ENCODE measurements at regions not wholly inside any gene's neighbourhood (a gene's known extent, or its start where the extent isn't known, plus 50 kb on each side); places are given as distances from the start of the nearest gene placed in this dataset.
"Not testable (repeated sequence)": the region's sequence is repeated elsewhere in the genome, so short reads cannot be mapped to it uniquely, and the experiment has no call there.

DNA sequence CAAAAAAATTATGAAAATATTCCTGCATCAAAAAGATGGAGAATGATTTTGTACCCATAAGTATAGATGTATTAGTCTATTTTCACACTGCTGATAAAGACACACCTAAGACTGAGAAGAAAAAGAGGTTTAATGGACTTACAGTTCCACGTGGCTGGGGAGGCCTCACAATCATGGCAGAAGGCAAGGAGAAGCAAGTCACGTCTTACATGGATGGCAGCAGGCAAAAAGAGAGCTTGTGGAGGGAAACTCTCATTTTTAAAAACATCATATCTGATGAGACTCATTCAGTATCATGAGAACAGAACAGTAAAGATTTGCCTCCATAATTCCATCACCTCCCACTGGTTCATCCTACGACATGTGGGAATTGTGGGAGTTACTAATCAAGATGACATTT lies 979.8 kb downstream of the TDRD15 start:
- DNase-seq (ENCODE audit: low read depth), result not testable (repeated sequence)

- no peak for DNase-seq (ENCODE audit: low read depth)
Measured at GRCh38 chr2:22110244-22110651, 986.5 kb downstream of the TDRD15 start.

DNA sequence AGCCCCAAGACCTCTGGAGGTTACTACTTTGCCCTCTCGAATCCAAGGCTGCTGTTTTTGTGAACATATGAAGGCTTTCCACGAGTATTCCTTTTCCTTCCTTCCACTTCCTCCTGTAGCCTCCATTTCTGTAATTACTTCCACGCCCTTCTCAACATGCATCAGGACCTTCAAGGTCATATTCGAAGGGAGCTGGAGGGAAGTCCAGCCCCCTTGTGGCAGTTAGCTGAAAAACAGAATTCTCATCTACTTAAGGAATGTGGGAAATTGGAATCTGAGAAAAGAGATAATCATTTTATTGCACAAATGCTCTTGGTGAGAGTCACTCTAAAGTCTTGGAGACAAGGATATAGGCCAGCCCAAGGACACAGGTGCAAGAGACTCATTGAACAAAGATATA lies 1000.2 kb downstream of the TDRD15 start:
- DNase-seq (ENCODE audit: low read depth), result no peak

DNA sequence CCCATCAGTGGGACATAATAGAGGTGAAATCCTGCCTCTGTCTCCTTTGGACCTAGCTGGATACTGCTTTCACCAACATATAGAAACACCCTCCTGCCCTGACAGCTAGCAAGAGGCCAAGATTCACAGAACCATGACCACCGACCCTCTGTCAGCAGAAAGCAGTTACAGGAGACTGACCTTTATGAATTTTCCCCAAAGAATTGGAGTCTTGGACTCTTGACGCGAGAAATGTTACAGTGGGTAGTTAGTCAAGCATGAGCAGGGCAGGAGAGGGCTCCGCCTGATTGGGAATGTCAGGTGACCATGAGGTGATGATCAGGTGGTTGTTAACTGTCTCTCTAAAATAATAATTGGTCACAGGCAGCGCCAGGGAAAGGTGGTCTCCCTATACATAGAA lies 1002.3 kb downstream of the TDRD15 start:
- no peak for DNase-seq (ENCODE audit: low read depth)

DNA sequence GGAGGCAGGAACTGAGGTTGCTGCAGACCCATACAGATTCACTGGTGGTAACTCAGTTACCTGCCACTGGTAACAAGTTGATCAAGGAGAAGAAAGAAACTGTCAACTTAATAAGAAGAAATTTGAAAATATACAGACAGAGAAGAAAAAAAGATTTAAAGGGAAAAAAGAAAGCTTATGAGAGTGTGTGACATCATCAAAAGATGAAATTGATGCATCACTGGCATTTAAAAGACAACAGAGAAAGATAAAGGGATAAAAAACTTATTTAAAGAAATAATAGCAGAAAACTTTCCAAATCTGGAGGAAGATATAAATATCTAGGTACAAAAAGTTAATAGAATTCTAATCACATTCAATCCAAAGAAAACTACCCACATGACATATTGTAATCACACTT lies 1003.2 kb downstream of the TDRD15 start:
- DNase-seq (ENCODE audit: low read depth), result no peak

DNA sequence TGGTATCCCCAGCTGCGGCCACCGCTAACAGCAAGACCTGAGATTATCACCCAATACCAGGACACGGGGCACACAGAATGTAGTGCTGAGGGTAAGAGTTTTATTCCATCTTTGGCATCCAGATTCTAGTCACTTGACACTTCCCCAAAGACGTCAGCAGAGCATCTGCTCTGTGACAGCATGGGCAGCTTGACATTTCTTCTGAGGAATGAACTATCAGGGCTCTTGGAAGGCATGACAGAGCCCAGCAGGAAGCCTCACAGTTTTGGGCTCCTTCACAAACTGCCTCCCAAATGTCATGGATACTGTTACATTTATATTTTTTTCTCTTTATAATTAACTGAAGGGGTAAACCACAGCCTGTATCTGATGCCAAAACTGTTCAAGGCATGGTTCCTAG lies 1010.7 kb downstream of the TDRD15 start:
- DNase-seq (ENCODE audit: low read depth), result no peak

DNA sequence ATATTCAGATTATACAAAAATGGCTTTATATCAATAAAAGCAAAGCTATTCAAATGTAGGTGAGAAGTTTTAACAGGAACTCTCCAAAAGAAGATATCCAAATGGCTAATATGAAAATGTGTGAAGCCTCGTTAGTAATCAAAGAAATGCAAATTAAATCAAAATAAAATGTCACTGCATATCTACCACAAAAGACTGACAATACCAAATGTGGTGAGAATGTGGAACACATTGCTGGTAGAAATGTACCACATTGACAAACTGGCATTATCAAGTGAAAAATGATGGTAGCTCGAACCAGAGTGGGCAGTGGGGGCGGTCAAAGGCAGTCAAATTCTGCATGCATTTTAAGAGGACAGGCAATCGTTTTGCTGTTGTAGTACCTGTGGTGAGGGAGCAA lies 1012.7 kb downstream of the TDRD15 start:
- no peak for DNase-seq (ENCODE audit: low read depth)

- no peak for DNase-seq (ENCODE audit: low read depth)
Measured at GRCh38 chr2:22143840-22144239, 1020.1 kb downstream of the TDRD15 start.

DNA sequence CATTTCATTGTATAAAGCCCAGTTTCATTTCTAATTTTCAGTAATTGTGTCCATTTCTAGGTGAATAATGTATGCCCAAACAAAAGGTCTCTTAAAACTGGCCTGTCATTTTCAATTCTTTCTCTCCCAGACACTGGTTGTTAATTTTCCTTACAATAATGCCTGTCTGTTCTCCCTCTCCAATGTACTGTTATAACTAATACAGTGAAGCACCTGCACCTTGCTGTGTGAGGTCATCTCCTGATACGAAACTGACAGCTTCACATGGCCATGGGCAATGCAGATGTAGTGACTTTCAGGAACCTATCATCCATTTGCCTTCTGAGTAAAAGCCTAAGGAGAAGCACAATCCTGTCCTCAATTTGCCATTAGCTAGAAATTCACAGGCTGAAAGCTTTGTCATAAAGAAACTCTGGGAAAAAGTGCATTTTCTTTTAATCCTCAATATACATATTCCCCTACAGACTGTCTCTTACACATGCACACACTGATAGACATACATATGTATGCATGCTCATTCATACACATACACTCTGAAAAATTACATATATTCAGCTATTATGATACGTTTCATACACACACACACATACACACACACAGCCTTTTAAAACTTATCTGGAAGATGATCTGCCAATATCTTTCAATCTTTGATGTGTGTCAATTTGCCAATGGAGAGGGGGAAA lies 1030.3 kb downstream of the TDRD15 start:
- DNase-seq (ENCODE audit: low read depth), result no peak

GRCh38 chr2:22156661-22157060 lies 1032.9 kb downstream of the TDRD15 start:
- not testable (repeated sequence) for DNase-seq (ENCODE audit: low read depth)

- DNase-seq (ENCODE audit: low read depth), result no peak
Measured at GRCh38 chr2:22167256-22167655, 1043.5 kb downstream of the TDRD15 start.

DNA sequence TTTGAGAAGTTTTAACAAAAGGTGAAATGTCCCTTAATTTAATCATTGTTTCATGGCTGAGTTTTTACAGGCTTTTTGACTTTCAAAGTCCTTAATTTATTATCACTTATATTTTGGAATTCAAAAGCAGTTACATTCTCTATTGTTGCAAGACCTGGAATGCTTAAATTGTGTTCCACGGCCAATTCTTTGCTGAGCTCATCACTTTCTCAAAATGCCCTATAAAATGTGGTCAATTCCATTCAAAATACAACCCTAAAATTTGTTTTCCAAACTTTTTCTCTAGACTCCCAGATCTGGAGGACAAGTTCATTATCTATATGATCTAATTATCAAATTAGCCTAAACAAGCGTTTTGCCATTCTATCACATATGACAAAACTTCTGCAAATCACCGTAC lies 1051.2 kb downstream of the TDRD15 start:
- DNase-seq (ENCODE audit: low read depth), result no peak

- no peak for DNase-seq (ENCODE audit: low read depth)
Measured at GRCh38 chr2:22185251-22185650, 1061.5 kb downstream of the TDRD15 start.

- DNase-seq (ENCODE audit: low read depth), result not testable (repeated sequence)
Measured at GRCh38 chr2:22186261-22186828, 1062.6 kb downstream of the TDRD15 start.

- no peak for DNase-seq (ENCODE audit: low read depth)
Measured at GRCh38 chr2:22189893-22190480, 1066.2 kb downstream of the TDRD15 start.

GRCh38 chr2:22194218-22194617 lies 1070.5 kb downstream of the TDRD15 start:
- no peak for DNase-seq (ENCODE audit: low read depth)

DNA sequence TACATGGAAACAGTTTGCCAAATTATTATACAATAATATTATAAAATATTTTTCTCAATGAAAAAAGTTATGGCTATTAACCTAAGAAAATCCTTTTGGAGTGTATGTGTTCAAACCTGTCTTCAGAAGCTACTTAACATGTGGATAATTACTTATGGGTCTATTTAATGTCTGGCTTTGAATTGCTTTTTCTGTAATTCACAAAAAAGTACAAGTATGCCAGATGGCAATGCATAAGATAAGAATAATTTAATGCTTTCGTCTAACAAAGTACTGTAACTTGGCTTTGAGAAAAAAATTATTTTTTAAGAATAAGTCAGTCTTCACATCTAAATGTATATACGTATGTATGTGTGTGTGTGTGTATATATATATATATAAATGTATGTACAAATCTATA lies 1073.0 kb downstream of the TDRD15 start:
- no peak for DNase-seq (ENCODE audit: low read depth)

- DNase-seq (ENCODE audit: low read depth), result no peak
Measured at GRCh38 chr2:22198381-22199283, 1074.9 kb downstream of the TDRD15 start.

- no peak for DNase-seq (ENCODE audit: low read depth)
Measured at GRCh38 chr2:22199994-22200393, 1076.2 kb downstream of the TDRD15 start.

DNA sequence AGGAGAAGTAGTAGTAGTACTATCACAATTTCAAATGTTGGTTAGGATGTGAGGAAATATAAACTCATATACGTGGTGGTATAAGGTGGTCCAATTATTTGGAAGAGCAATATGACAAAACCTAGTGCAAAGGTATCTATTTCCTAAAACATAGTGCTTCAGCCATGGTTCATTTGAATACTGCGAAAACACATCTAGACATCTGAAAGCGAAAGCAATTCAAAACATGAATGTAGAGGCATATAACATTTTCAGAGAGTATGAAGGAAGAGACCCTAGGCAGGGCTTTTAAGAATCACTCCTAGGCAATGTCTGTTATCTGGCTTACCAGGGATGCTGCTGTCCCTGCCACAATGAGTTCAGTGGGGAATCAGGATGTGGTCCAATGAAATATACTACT lies 1085.8 kb downstream of the TDRD15 start:
- DNase-seq (ENCODE audit: low read depth), result no peak

DNA sequence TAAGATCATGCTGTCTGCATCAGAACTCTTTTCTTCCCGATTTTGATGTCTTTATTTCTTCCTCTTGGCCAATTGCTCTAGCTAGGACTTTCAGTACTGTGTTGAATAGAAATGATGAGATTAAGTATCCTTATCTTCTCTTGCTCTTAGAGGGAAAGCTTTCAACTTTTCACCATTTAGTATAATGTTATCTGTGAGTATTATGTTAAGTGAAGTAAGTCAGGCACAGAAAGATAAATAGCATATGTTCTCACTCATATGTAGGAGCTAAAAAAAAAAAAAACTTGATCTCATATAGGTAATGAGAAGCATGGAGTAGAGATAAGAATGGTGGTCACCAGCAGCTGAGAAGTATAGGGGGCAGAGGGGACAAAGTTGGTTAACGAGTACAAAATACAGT lies 1089.5 kb downstream of the TDRD15 start:
- no peak for DNase-seq (ENCODE audit: low read depth)

DNA sequence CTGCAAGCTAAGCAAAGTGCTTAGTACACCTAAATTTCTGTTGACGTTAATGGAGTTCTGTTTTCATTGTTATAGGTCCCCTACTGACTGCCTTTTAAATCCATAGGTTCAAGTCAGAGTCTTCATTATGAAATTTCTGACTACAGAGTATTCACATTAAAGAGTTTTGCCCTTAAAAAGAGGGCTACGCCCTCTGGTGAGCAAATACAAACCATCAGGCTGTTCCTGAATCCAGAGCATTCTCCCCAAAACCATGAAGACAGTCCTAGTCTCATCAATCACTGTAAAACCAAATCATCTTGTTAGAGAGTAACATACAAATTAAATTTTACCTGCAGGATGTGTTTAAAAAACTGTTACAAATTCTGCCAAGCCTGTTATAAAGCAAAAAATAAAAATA lies 1091.7 kb downstream of the TDRD15 start:
- DNase-seq (ENCODE audit: low read depth), result no peak
